ENCODE measurements at regions not wholly inside any gene's neighbourhood (a gene's known extent, or its start where the extent isn't known, plus 50 kb on each side); places are given as distances from the start of the nearest gene placed in this dataset.

DNA sequence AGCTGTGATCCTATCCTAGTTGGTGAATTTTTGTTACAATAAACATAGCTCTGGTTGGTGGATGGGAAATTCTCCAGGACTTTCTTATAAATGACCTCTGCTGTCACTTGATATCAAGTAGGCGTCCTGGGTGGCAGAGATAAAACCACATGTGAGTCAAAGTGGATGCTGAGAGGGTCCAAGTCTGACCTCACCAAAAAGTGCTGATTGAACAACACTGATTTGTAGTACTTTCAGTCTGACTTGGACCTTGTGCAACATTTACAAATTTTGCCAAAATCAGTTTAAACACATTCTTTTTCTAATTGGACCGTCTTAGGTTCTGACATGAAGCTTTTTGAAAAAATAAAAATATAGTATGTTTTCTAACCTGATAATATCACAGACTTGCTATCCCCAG is 585.6 kb downstream of the GALC start:
- TF ChIP-seq, protein P1, sequence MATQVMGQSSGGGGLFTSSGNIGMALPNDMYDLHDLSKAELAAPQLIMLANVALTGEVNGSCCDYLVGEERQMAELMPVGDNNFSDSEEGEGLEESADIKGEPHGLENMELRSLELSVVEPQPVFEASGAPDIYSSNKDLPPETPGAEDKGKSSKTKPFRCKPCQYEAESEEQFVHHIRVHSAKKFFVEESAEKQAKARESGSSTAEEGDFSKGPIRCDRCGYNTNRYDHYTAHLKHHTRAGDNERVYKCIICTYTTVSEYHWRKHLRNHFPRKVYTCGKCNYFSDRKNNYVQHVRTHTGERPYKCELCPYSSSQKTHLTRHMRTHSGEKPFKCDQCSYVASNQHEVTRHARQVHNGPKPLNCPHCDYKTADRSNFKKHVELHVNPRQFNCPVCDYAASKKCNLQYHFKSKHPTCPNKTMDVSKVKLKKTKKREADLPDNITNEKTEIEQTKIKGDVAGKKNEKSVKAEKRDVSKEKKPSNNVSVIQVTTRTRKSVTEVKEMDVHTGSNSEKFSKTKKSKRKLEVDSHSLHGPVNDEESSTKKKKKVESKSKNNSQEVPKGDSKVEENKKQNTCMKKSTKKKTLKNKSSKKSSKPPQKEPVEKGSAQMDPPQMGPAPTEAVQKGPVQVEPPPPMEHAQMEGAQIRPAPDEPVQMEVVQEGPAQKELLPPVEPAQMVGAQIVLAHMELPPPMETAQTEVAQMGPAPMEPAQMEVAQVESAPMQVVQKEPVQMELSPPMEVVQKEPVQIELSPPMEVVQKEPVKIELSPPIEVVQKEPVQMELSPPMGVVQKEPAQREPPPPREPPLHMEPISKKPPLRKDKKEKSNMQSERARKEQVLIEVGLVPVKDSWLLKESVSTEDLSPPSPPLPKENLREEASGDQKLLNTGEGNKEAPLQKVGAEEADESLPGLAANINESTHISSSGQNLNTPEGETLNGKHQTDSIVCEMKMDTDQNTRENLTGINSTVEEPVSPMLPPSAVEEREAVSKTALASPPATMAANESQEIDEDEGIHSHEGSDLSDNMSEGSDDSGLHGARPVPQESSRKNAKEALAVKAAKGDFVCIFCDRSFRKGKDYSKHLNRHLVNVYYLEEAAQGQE (IDR thresholded peaks at IDR 0.05; ENCODE audit: insufficient read depth in 1 of 2, low read depth in 2 of 2, low read length in 2 of 2): no peak
- TF ChIP-seq TAF1 (IDR thresholded peaks at IDR 0.05; ENCODE audit: borderline replicate concordance, insufficient read depth, low read length): no peak
- TF ChIP-seq FOXP2 (optimal IDR thresholded peaks at IDR 0.05; ENCODE audit: borderline replicate concordance, extremely low read depth, extremely low read length, insufficient read depth): no peak
- TF ChIP-seq POLR2AphosphoS5 (IDR thresholded peaks at IDR 0.05; ENCODE audit: low read depth, low read length): no peak
- no peak for TF ChIP-seq SIN3A (IDR thresholded peaks at IDR 0.05; ENCODE audit: borderline replicate concordance, insufficient read depth, low read length)

DNA sequence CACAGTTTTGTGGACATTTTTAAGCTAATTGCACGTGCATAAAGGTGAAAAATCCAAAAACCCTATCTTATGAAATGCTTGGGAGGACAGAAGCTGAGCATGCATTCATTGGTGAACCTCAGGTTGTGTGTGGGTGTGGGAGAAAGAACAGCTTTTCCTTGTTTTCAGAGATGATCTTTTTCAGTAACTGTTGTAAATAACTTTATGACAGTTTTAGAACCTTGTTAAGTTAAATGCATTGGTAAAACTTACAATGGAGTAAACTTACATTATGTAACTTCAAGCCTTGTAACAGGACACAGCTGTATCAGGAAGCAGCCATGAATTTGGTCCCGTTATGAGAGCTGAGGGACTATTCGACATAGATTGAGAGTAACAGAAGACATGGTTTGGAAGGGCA is 587.4 kb downstream of the GALC start:
- TF ChIP-seq TAF1 (IDR thresholded peaks at IDR 0.05; ENCODE audit: borderline replicate concordance, insufficient read depth, low read length) (no peak), SIN3A (IDR thresholded peaks at IDR 0.05; ENCODE audit: borderline replicate concordance, insufficient read depth, low read length) (no peak), POLR2AphosphoS5 (IDR thresholded peaks at IDR 0.05; ENCODE audit: low read depth, low read length) (no peak), FOXP2 (optimal IDR thresholded peaks at IDR 0.05; ENCODE audit: borderline replicate concordance, extremely low read depth, extremely low read length, insufficient read depth) (no peak)
- TF ChIP-seq, protein P1 (IDR thresholded peaks at IDR 0.05; ENCODE audit: insufficient read depth in 1 of 2, low read depth in 2 of 2, low read length in 2 of 2): no peak

DNA sequence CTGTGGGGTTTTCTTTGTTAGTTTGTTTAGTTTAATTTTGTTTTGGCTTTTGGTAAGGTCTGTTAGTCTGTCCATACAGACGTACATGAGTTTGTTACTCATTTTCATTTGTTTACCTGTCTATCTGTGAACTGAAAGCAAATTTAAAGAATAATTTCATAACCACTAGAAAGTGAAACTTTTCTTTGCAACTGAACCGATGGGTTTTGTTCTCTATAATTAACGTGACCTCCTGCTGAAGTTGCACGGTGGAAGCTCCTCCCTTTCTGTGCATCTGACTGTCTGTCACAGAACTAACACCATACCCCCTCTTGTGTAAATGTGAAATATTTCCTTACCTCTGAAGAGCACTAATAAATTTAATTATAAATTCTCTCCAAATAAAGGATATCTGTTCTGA is 595.5 kb downstream of the GALC start:
- TF ChIP-seq, protein P1 (IDR thresholded peaks at IDR 0.05; ENCODE audit: insufficient read depth in 1 of 2, low read depth in 2 of 2, low read length in 2 of 2): no peak

DNA sequence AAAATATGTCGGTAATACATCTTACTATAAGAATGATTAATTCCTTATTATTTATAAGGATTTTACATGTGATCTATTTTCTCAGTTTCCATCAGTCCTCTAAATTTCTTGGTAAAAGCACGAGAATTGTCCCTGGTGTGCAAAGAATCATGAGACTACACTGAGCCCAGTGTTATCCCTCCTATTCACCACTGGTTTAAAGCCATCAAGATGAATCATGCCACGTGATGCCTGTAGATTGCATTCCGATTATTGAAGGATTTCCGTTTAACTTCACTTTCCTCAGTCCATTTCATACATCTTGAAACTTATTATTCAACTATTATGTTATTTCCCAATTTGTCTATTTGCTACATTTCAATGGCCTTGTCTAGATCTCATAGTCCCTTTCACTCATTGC is 601.9 kb downstream of the GALC start:
- no peak for TF ChIP-seq FOXP2 (optimal IDR thresholded peaks at IDR 0.05; ENCODE audit: borderline replicate concordance, extremely low read depth, extremely low read length, insufficient read depth)
- TF ChIP-seq SIN3A (IDR thresholded peaks at IDR 0.05; ENCODE audit: borderline replicate concordance, insufficient read depth, low read length): no peak
- no peak for TF ChIP-seq TAF1 (IDR thresholded peaks at IDR 0.05; ENCODE audit: borderline replicate concordance, insufficient read depth, low read length)
- TF ChIP-seq, protein P1 (IDR thresholded peaks at IDR 0.05; ENCODE audit: insufficient read depth in 1 of 2, low read depth in 2 of 2, low read length in 2 of 2): no peak
- TF ChIP-seq POLR2AphosphoS5 (IDR thresholded peaks at IDR 0.05; ENCODE audit: low read depth, low read length): no peak

DNA sequence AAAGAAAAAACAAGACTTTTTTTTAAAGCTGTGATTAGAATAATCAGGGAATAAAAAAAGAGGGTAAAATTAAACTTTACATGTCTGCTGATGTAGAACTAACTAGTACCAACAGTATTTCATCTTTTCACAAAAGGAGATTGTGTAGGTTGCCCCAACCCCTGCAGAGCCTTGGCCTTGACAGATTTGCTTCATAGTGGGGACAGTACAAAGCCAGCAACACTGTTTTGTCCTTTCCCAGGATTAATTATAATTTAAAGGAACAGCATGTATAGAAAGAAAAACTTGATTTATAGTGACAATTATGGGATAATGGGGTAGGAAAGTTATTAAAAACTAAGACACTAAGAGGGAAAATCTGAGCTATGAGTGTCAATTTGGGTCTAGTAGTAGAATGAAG is 604.0 kb downstream of the GALC start:
- TF ChIP-seq POLR2AphosphoS5 (IDR thresholded peaks at IDR 0.05; ENCODE audit: low read depth, low read length) (no peak), SIN3A (IDR thresholded peaks at IDR 0.05; ENCODE audit: borderline replicate concordance, insufficient read depth, low read length) (no peak), TAF1 (IDR thresholded peaks at IDR 0.05; ENCODE audit: borderline replicate concordance, insufficient read depth, low read length) (no peak), FOXP2 (optimal IDR thresholded peaks at IDR 0.05; ENCODE audit: borderline replicate concordance, extremely low read depth, extremely low read length, insufficient read depth) (no peak)
- TF ChIP-seq, protein P1 (IDR thresholded peaks at IDR 0.05; ENCODE audit: insufficient read depth in 1 of 2, low read depth in 2 of 2, low read length in 2 of 2): no peak

Measured in PFSK-1 (cell line).